ENCODE measurements at regions not wholly inside any gene's neighbourhood (a gene's known extent, or its start where the extent isn't known, plus 50 kb on each side); places are given as distances from the start of the nearest gene placed in this dataset.

DNA sequence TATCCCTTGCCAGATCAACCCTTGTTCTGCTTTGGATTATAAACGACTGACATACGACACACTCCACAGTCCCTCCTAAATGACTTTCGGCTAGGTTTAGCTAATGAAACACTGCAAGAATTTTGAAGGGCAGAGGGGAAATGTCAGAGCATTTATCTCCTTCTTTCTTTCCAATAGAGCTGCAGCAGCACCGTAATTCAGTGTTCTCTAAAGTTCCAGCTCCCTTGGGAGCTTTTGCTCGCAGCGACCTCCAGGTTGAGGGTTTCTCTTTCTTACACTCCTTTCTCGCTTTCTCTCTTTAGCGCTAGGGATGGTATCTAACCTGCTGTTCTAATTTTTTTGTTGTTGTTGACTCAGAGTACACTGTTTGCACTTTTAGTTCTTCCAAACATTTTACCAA lies 467.1 kb upstream of the ST8SIA4 start:
- Mint-ChIP-seq H3K27ac (peak overlapping the region in 1 of 3 experiments; percentile 76), H3K4me3 (peak overlapping the region; percentile 11 to 46 (median 29)), H3K4me1 (peaks cover 10% of the 10 kb centered on the region), H3K27me3 (ENCODE audit: low read depth) (no peaks in the 10 kb centered on the region), H3K36me3 (ENCODE audit: low read depth) (peaks cover 4% of the 10 kb centered on the region), H3K9me3 (no peaks in the 10 kb centered on the region)
- TF ChIP-seq, protein P1, sequence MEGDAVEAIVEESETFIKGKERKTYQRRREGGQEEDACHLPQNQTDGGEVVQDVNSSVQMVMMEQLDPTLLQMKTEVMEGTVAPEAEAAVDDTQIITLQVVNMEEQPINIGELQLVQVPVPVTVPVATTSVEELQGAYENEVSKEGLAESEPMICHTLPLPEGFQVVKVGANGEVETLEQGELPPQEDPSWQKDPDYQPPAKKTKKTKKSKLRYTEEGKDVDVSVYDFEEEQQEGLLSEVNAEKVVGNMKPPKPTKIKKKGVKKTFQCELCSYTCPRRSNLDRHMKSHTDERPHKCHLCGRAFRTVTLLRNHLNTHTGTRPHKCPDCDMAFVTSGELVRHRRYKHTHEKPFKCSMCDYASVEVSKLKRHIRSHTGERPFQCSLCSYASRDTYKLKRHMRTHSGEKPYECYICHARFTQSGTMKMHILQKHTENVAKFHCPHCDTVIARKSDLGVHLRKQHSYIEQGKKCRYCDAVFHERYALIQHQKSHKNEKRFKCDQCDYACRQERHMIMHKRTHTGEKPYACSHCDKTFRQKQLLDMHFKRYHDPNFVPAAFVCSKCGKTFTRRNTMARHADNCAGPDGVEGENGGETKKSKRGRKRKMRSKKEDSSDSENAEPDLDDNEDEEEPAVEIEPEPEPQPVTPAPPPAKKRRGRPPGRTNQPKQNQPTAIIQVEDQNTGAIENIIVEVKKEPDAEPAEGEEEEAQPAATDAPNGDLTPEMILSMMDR (IDR thresholded peaks at IDR 0.05; ENCODE audit: unreplicated experiment in 3 of 3) = no peak

DNA sequence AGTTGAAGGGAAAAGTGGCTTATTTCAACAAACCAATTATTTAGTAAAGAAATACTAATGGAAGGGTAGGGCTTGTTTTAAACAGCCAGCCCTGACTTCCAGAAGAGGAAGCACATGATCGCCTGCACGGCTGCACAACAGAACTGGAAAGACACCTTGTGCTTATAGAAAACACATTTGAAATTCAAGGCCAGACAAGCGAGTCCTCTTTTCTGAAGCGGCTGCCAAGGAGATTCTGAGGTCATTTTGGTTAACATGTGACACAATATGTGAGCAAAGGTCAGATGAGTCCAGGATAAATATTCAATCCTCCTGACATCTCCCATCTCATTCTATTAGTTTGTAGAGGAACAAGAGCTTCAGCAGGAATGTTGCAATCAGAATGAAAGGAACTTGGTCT lies 461.4 kb upstream of the ST8SIA4 start:
- H3K27ac Mint-ChIP-seq = peak overlapping the region in 1 of 3 experiments; percentile 91
- peaks cover 4% of the 10 kb centered on the region for H3K36me3 Mint-ChIP-seq (ENCODE audit: low read depth)
- TF ChIP-seq, protein P1 (IDR thresholded peaks at IDR 0.05; ENCODE audit: unreplicated experiment in 3 of 3) = no peak
- no peak overlapping the region for H3K4me3 Mint-ChIP-seq
- no peaks in the 10 kb centered on the region for H3K27me3 Mint-ChIP-seq (ENCODE audit: low read depth)
- H3K4me1 Mint-ChIP-seq = peaks cover 8% of the 10 kb centered on the region
- H3K9me3 Mint-ChIP-seq = no peaks in the 10 kb centered on the region

DNA sequence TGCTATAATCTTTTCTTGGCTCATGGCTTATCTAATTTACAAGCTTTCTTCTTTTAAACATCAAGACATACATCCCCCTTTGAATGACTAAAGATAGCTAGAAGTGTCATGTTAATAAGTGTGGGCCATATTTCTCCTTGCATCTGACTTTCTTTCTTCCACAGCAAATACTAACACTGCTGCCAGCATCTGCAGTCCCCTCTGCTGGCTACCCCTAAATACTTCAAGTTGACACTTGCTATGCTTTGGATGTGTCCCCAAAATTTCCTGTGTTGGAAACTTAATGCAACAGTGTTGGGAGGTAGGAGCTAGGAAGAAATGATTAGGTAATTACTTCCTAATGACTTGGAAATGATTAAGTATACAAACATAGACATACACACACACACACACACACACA lies 459.0 kb upstream of the ST8SIA4 start:
- no peak overlapping the region for H3K27ac Mint-ChIP-seq
- TF ChIP-seq, protein P1 (IDR thresholded peaks at IDR 0.05; ENCODE audit: unreplicated experiment in 3 of 3) = no peak
- H3K27me3 Mint-ChIP-seq (ENCODE audit: low read depth) = no peaks in the 10 kb centered on the region
- H3K4me3 Mint-ChIP-seq = no peak overlapping the region
- peaks cover 8% of the 10 kb centered on the region for H3K4me1 Mint-ChIP-seq
- H3K36me3 Mint-ChIP-seq (ENCODE audit: low read depth) = peaks cover 3% of the 10 kb centered on the region
- H3K9me3 Mint-ChIP-seq = no peaks in the 10 kb centered on the region

DNA sequence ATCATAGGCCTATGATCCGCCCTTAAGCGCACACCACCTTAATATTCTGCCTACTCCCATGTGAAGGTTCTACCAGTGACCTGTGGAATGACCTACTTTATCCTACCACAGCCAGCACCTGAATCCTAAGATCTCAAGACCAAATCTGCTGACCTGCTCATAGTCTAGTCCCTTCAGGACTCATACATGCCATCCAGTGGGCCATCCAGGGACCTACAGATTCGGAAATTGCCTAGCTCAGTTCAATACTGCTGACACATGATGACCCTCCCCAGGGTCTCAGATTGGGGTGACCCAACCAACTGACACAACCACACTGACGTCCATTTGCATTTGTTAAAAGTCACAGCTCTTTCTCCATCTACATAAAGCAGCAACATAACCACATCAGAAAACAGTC lies 443.8 kb upstream of the ST8SIA4 start:
- no peaks in the 10 kb centered on the region for H3K27me3 Mint-ChIP-seq (ENCODE audit: low read depth)
- no peaks in the 10 kb centered on the region for H3K4me1 Mint-ChIP-seq
- TF ChIP-seq, protein P1 (IDR thresholded peaks at IDR 0.05; ENCODE audit: unreplicated experiment in 3 of 3) = no peak
- H3K4me3 Mint-ChIP-seq = no peak overlapping the region
- H3K36me3 Mint-ChIP-seq (ENCODE audit: low read depth) = peaks cover 4% of the 10 kb centered on the region
- peaks cover 12% of the 10 kb centered on the region for H3K9me3 Mint-ChIP-seq
- no peak overlapping the region for H3K27ac Mint-ChIP-seq

DNA sequence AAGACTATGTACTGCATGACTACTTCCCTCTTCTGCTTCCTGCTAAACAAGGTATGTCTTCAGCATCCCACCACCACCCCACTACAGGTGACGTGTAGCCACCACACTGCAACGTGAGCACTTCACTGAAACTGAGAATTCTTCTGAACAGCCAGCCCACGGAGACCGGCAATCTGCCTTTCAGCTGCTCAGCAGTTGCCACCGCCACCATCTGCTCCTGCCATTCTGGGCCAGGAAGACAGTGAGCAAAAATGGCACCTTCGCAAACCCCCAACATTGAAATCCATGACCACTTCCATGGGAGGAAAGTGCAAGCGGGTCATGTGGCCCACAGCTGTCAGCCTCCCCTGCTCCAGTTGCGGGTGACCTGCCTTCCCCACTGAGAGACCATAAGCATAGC lies 443.4 kb upstream of the ST8SIA4 start:
- no peak overlapping the region for H3K4me3 Mint-ChIP-seq
- H3K4me1 Mint-ChIP-seq = no peaks in the 10 kb centered on the region
- peaks cover 12% of the 10 kb centered on the region for H3K9me3 Mint-ChIP-seq
- TF ChIP-seq, protein P1 (IDR thresholded peaks at IDR 0.05; ENCODE audit: unreplicated experiment in 3 of 3) = no peak
- no peak overlapping the region for H3K27ac Mint-ChIP-seq
- no peaks in the 10 kb centered on the region for H3K27me3 Mint-ChIP-seq (ENCODE audit: low read depth)
- H3K36me3 Mint-ChIP-seq (ENCODE audit: low read depth) = peaks cover 4% of the 10 kb centered on the region

DNA sequence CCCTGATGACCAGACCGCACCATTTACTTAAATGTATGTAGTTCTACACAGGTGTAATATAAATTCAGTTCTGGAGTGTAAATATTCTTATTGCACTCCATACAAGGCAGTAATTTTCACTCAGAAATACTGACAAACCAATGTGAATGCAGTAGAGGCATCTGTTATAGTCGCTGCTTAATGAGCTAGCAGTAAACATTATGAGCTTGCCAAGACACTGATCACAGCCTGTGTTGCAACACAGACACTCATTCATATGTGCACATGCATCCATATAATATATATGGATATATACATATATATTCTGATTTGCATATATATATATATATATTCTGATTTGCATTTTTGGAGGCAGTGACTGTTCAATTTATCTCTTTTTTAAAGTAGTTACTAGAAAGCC lies 435.1 kb upstream of the ST8SIA4 start:
- Mint-ChIP-seq H3K27me3 (ENCODE audit: low read depth) (no peaks in the 10 kb centered on the region), H3K9me3 (no peaks in the 10 kb centered on the region), H3K27ac (no peak overlapping the region), H3K36me3 (ENCODE audit: low read depth) (no peaks in the 10 kb centered on the region), H3K4me1 (no peaks in the 10 kb centered on the region), H3K4me3 (no peak overlapping the region)
- TF ChIP-seq, protein P1 (IDR thresholded peaks at IDR 0.05; ENCODE audit: unreplicated experiment in 3 of 3) = no peak
